ENCODE measurements at regions not wholly inside any gene's neighbourhood (a gene's known extent, or its start where the extent isn't known, plus 50 kb on each side); places are given as distances from the start of the nearest gene placed in this dataset.

DNA sequence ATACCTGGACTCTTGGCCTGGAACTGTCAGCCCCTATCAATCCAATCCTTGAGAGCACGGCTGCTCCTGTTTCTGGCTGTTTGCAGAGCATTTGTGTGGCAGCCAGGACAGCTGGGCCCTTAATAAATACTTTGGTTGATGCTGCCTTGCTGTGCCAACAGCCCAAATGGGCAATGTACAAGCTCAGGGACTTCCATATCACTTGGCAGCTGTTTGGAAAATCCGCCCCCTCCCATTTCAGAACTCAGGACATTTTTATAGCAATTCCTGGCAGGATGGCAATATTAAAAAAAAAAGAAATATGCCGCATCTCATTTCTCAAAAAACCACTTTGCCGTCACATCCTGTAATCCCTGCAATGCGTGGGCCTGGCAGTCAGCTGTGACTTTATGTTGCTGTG is 218.9 kb downstream of the HS3ST1 start:
- TF ChIP-seq EP300 (IDR thresholded peaks at IDR 0.05) = no peak
- no peak for TF ChIP-seq CTCF (IDR thresholded peaks at IDR 0.05)
- no peak for TF ChIP-seq POLR2A (IDR thresholded peaks at IDR 0.05)

Measured in tibial nerve (tissue), 4 donors.